ENCODE measurements at regions not wholly inside any gene's neighbourhood (a gene's known extent, or its start where the extent isn't known, plus 50 kb on each side); places are given as distances from the start of the nearest gene placed in this dataset.

GRCh38 chr14:98207415-98207814 lies 1064.6 kb downstream of the BCL11B start:
- no peak for DNase-seq (ENCODE audit: low spot score)
- TF ChIP-seq CTCF (IDR thresholded peaks at IDR 0.05; ENCODE audit: borderline replicate concordance, control extremely low read depth, extremely low read depth, insufficient read depth, missing control alignments): no peak
- in situ Hi-C loops (cut with MboI; ENCODE audit: low sequenced_read_pairs, unreplicated experiment): no loop called here

GRCh38 chr14:98208211-98208611 lies 1063.8 kb downstream of the BCL11B start:
- in situ Hi-C loops (cut with MboI; ENCODE audit: low sequenced_read_pairs, unreplicated experiment): no loop called here
- TF ChIP-seq CTCF (IDR thresholded peaks at IDR 0.05; ENCODE audit: borderline replicate concordance, control extremely low read depth, extremely low read depth, insufficient read depth, missing control alignments): no peak
- DNase-seq (ENCODE audit: low spot score): no peak

- no peak for DNase-seq (ENCODE audit: low spot score)
- in situ Hi-C loops (cut with MboI; ENCODE audit: low sequenced_read_pairs, unreplicated experiment): no loop called here
- TF ChIP-seq CTCF (IDR thresholded peaks at IDR 0.05; ENCODE audit: borderline replicate concordance, control extremely low read depth, extremely low read depth, insufficient read depth, missing control alignments): no peak
Observed at GRCh38 chr14:98208943-98209342, 1063.1 kb downstream of the BCL11B start.

GRCh38 chr14:98210045-98210672 lies 1061.8 kb downstream of the BCL11B start:
- no peak for DNase-seq (ENCODE audit: low spot score)
- no peak for TF ChIP-seq CTCF (IDR thresholded peaks at IDR 0.05; ENCODE audit: borderline replicate concordance, control extremely low read depth, extremely low read depth, insufficient read depth, missing control alignments)

GRCh38 chr14:98217530-98217929 lies 1054.5 kb downstream of the BCL11B start:
- no peak for DNase-seq (ENCODE audit: low spot score)
- in situ Hi-C loops (cut with MboI; ENCODE audit: low sequenced_read_pairs, unreplicated experiment): no loop called here
- TF ChIP-seq CTCF (IDR thresholded peaks at IDR 0.05; ENCODE audit: borderline replicate concordance, control extremely low read depth, extremely low read depth, insufficient read depth, missing control alignments): no peak

More at GRCh38 chr14:98210045-98210672, 1061.8 kb downstream of the BCL11B start:
- in situ Hi-C loops (cut with MboI; ENCODE audit: low sequenced_read_pairs, unreplicated experiment): no loop called here

GRCh38 chr14:98218218-98218617 lies 1053.8 kb downstream of the BCL11B start:
- DNase-seq (ENCODE audit: low spot score): no peak
- in situ Hi-C loops (cut with MboI; ENCODE audit: low sequenced_read_pairs, unreplicated experiment): no loop called here
- no peak for TF ChIP-seq CTCF (IDR thresholded peaks at IDR 0.05; ENCODE audit: borderline replicate concordance, control extremely low read depth, extremely low read depth, insufficient read depth, missing control alignments)
